Inflammatory macrophage (primary cell): ENCODE measurements at regions not wholly inside any gene's neighbourhood (a gene's known extent, or its start where the extent isn't known, plus 50 kb on each side); places are given as distances from the start of the nearest gene placed in this dataset.
A peak's percentile ranks its signal among the peaks of the same experiment; 100 is the strongest.

ENCODE experiments used
- DNase-seq, 2 donors: peaks; one replicate each; pipeline ENCODE4 v3.0.0-alpha.2; 2020 to 2022

GRCh38 chr7:25830215-25830614, 321.8 kb upstream of the NFE2L3 start:
- no peak for DNase-seq

- no peak for DNase-seq
These were observed 320.8 kb upstream of the NFE2L3 start for GRCh38 chr7:25831062-25831691.

- no peak for DNase-seq
These were observed 320.1 kb upstream of the NFE2L3 start for GRCh38 chr7:25831831-25832411.

GRCh38 chr7:25832456-25832855, 319.5 kb upstream of the NFE2L3 start:
- DNase-seq, result no peak

- no peak for DNase-seq
These were observed 319.1 kb upstream of the NFE2L3 start for GRCh38 chr7:25832929-25833328.

- DNase-seq, result no peak
These were observed 317.9 kb upstream of the NFE2L3 start for GRCh38 chr7:25834050-25834449.

- no peak for DNase-seq
These were observed 316.8 kb upstream of the NFE2L3 start for GRCh38 chr7:25835197-25835596.

- no peak for DNase-seq
These were observed 312.8 kb upstream of the NFE2L3 start for GRCh38 chr7:25839084-25839769.

GRCh38 chr7:25840209-25840792, 311.7 kb upstream of the NFE2L3 start:
- no peak for DNase-seq

- DNase-seq, result no peak
These were observed 310.4 kb upstream of the NFE2L3 start for GRCh38 chr7:25841575-25841974.

GRCh38 chr7:25842201-25842733, 309.7 kb upstream of the NFE2L3 start:
- no peak for DNase-seq

- DNase-seq, result no peak
These were observed 308.5 kb upstream of the NFE2L3 start for GRCh38 chr7:25843467-25843866.

- DNase-seq, result no peak
These were observed 307.7 kb upstream of the NFE2L3 start for GRCh38 chr7:25844102-25844870.

GRCh38 chr7:25845464-25845863, 306.5 kb upstream of the NFE2L3 start:
- no peak for DNase-seq

- DNase-seq, result no peak
These were observed 305.3 kb upstream of the NFE2L3 start for GRCh38 chr7:25846722-25847121.

GRCh38 chr7:25847336-25848070, 304.5 kb upstream of the NFE2L3 start:
- DNase-seq, result no peak

- peak in 1 of 2 donors; percentile 19 for DNase-seq
These were observed 302.4 kb upstream of the NFE2L3 start for GRCh38 chr7:25849500-25850184.

GRCh38 chr7:25850216-25850615, 301.8 kb upstream of the NFE2L3 start:
- DNase-seq, result no peak

- no peak for DNase-seq
These were observed 301.3 kb upstream of the NFE2L3 start for GRCh38 chr7:25850735-25851134.

GRCh38 chr7:25851332-25852210, 300.4 kb upstream of the NFE2L3 start:
- peak; percentile 65 to 71 for DNase-seq
